Ovary (tissue), 3 donors: ENCODE measurements at regions not wholly inside any gene's neighbourhood (a gene's known extent, or its start where the extent isn't known, plus 50 kb on each side); places are given as distances from the start of the nearest gene placed in this dataset.

Experiments used
- CTCF ChIP-seq, 3 donors: fragments of 450-650 bp in 2 of 3; fragments of 200-600 bp in 1 of 3; IDR thresholded peaks; one replicate each; pipeline versions ENCODE4 v1.5.1 to v1.8.0; 2016 to 2022; ENCODE audit warnings: antibody characterized with exemption in 3 of 3, mild to moderate bottlenecking in 1 of 3
- EP300 ChIP-seq: sonication (generic); formaldehyde crosslinking; IDR thresholded peaks from one replicate; pipeline ENCODE4 v1.6.1; 2017; ENCODE audit warnings: antibody characterized with exemption
- POLR2A ChIP-seq: fragments of 450-650 bp; IDR thresholded peaks from one replicate; pipeline ENCODE4 v1.6.1; 2017; ENCODE audit warnings: antibody characterized with exemption, mild to moderate bottlenecking, moderate library complexity
- donor health status: DM: no; HTN: no; CAD: no.

- no peak for TF ChIP-seq CTCF (IDR thresholded peaks at IDR 0.05)
- TF ChIP-seq EP300 = no peak
- no peak for TF ChIP-seq POLR2A
Observed at GRCh38 chr15:36186376-36186775, 393.1 kb upstream of the CDIN1 start.
